ENCODE measurements at regions not wholly inside any gene's neighbourhood (a gene's known extent, or its start where the extent isn't known, plus 50 kb on each side); places are given as distances from the start of the nearest gene placed in this dataset.
A peak's percentile ranks its signal among the peaks of the same experiment; 100 is the strongest.

DNA sequence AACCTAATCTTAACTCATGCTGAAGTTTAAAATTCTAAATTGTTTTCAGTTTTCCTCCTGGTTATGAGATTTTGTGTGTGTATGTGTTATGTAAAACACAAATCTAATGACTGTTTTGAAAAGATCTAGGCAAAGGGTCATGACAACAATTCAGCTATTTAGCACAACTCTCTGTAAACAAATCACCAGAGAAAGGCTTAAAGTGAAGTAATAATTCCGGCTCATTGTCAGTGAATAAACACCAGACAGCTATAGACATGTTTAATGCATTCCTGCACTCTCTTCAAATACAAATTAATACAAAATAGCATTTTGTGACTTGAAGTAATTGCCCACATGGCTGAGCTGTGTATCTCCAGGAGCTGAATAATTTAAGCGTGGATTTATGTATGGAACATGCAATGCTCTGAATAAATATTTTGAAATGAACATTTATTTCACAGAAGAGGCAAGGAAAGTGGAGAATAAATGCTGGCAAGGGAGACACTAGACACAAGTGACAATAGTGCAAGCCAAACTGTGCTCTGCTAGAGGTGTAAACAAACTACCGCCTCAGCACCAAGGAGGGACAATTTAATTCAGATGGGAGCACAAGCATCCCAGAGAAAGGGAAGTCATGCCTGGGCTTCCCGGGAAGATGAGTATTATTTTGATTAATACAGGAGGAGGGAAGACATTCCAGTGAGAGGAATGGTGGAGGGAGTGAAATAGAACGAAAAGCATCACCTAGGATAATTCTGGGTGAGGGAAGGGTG, 133.6 kb upstream of the XPO1 start:
- Histone ChIP-seq H3K27ac (ENCODE audit: low read depth in 2 of 2, low read length in 2 of 2) (peak overlapping the region; percentile 90 to 96), H3K9ac (ENCODE audit: low read length in 3 of 3) (peak overlapping the region in 2 of 3 donors; percentile 51 to 68)

GRCh38 chr2:61670591-61671501, 132.7 kb upstream of the XPO1 start:
- peaks cover 0 to 4% (median 0%) of the 10 kb centered on the region in 3 donors for H3K9me3 ChIP-seq (ENCODE audit: control insufficient read depth in 2 of 3, insufficient read depth in 1 of 3, low read length in 3 of 3)
- peak overlapping the region; percentile 90 to 96 for H3K27ac ChIP-seq (ENCODE audit: low read depth in 2 of 2, low read length in 2 of 2)
- DNase-seq = peak in 2 of 5 donors; percentile 36 to 53
- peak overlapping the region in 2 of 3 donors; percentile 54 to 57 for H3K4me3 ChIP-seq (ENCODE audit: low read length in 3 of 3)
- peak overlapping the region in 2 of 3 donors; percentile 39 to 68 for H3K9ac ChIP-seq (ENCODE audit: low read length in 3 of 3)
- intact Hi-C loops (cut with DNase I) = no loop called here
- TF ChIP-seq, protein P1, sequence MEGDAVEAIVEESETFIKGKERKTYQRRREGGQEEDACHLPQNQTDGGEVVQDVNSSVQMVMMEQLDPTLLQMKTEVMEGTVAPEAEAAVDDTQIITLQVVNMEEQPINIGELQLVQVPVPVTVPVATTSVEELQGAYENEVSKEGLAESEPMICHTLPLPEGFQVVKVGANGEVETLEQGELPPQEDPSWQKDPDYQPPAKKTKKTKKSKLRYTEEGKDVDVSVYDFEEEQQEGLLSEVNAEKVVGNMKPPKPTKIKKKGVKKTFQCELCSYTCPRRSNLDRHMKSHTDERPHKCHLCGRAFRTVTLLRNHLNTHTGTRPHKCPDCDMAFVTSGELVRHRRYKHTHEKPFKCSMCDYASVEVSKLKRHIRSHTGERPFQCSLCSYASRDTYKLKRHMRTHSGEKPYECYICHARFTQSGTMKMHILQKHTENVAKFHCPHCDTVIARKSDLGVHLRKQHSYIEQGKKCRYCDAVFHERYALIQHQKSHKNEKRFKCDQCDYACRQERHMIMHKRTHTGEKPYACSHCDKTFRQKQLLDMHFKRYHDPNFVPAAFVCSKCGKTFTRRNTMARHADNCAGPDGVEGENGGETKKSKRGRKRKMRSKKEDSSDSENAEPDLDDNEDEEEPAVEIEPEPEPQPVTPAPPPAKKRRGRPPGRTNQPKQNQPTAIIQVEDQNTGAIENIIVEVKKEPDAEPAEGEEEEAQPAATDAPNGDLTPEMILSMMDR (IDR thresholded peaks at IDR 0.05; ENCODE audit: borderline replicate concordance, extremely low read depth, insufficient read depth) = no peak
- H3K27me3 ChIP-seq (ENCODE audit: control insufficient read depth, insufficient read depth, low read length) = no peaks in the 10 kb centered on the region
- no peak for FAIRE-seq
- H3K4me1 ChIP-seq (ENCODE audit: control insufficient read depth in 2 of 3, insufficient read depth in 2 of 3, low read depth in 1 of 3, low read length in 3 of 3) = peaks cover 0 to 22% (median 6%) of the 10 kb centered on the region in 3 donors
- no peaks in the 10 kb centered on the region for H3K36me3 ChIP-seq (ENCODE audit: control insufficient read depth in 2 of 3, insufficient read depth in 3 of 3, low read length in 3 of 3)

More for the DNA sequence above, 133.6 kb upstream of the XPO1 start:
- DNase-seq (peak in 1 of 5 donors; percentile 9), FAIRE-seq (no peak)
- intact Hi-C loops (cut with DNase I) = no loop called here
- Histone ChIP-seq H3K4me3 (ENCODE audit: low read length in 3 of 3) (peak overlapping the region in 2 of 3 donors; percentile 54 to 57), H3K9me3 (ENCODE audit: control insufficient read depth in 2 of 3, insufficient read depth in 1 of 3, low read length in 3 of 3) (peaks cover 0 to 4% (median 0%) of the 10 kb centered on the region in 3 donors), H3K4me1 (ENCODE audit: control insufficient read depth in 2 of 3, insufficient read depth in 2 of 3, low read depth in 1 of 3, low read length in 3 of 3) (peaks cover 0 to 22% (median 6%) of the 10 kb centered on the region in 3 donors), H3K27me3 (ENCODE audit: control insufficient read depth, insufficient read depth, low read length) (no peaks in the 10 kb centered on the region), H3K36me3 (ENCODE audit: control insufficient read depth in 2 of 3, insufficient read depth in 3 of 3, low read length in 3 of 3) (no peaks in the 10 kb centered on the region)
- TF ChIP-seq, protein P1 (IDR thresholded peaks at IDR 0.05; ENCODE audit: borderline replicate concordance, extremely low read depth, insufficient read depth) = no peak

DNA sequence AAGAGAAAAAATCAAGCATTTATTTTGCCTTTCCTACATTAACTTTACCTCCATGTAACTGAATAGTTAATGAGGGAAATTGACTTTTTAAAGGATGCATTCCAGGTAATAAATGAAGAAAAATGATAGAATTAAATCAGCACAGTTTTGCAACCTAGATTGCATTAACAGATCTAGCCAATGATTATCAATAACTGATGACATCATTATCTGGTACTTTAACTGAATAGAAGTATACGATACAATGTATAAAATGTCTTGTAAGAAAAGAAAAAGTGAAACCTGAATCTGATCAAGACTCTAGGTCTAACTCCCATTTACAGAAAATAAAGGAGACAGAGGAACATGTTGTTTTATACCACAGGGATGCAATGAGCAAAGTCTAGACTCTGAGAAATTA, 126.0 kb upstream of the XPO1 start:
- H3K27ac ChIP-seq (ENCODE audit: low read depth in 2 of 2, low read length in 2 of 2) = no peak overlapping the region
- H3K27me3 ChIP-seq (ENCODE audit: control insufficient read depth, insufficient read depth, low read length) = no peaks in the 10 kb centered on the region
- no peaks in the 10 kb centered on the region for H3K9me3 ChIP-seq (ENCODE audit: control insufficient read depth in 2 of 3, insufficient read depth in 1 of 3, low read length in 3 of 3)
- no peaks in the 10 kb centered on the region for H3K36me3 ChIP-seq (ENCODE audit: control insufficient read depth in 2 of 3, insufficient read depth in 3 of 3, low read length in 3 of 3)
- H3K9ac ChIP-seq (ENCODE audit: low read length in 3 of 3) = no peak overlapping the region
- H3K4me3 ChIP-seq (ENCODE audit: low read length in 3 of 3) = no peak overlapping the region
- intact Hi-C loops (cut with DNase I) = no loop called here
- no peaks in the 10 kb centered on the region for H3K4me1 ChIP-seq (ENCODE audit: control insufficient read depth in 2 of 3, insufficient read depth in 2 of 3, low read depth in 1 of 3, low read length in 3 of 3)
- FAIRE-seq (no peak), DNase-seq (no peak)
- TF ChIP-seq, protein P1 (IDR thresholded peaks at IDR 0.05; ENCODE audit: borderline replicate concordance, extremely low read depth, insufficient read depth) = no peak
